ENCODE measurements at regions not wholly inside any gene's neighbourhood (a gene's known extent, or its start where the extent isn't known, plus 50 kb on each side); places are given as distances from the start of the nearest gene placed in this dataset.

- no peak for DNase-seq
Measured at GRCh38 chr21:22438428-22439086, 1440.3 kb downstream of the NCAM2 start.

- no peak for DNase-seq
Measured at GRCh38 chr21:22444990-22445389, 1446.8 kb downstream of the NCAM2 start.

- DNase-seq, result no peak
Measured at GRCh38 chr21:22450507-22450906, 1452.3 kb downstream of the NCAM2 start.

GRCh38 chr21:22456241-22456640, 1458.0 kb downstream of the NCAM2 start:
- DNase-seq, result no peak

GRCh38 chr21:22468893-22469292, 1470.7 kb downstream of the NCAM2 start:
- no peak for DNase-seq

- DNase-seq, result no peak
Measured at GRCh38 chr21:22474403-22474802, 1476.2 kb downstream of the NCAM2 start.

- DNase-seq, result no peak
Measured at GRCh38 chr21:22476214-22476613, 1478.0 kb downstream of the NCAM2 start.

GRCh38 chr21:22476726-22477646, 1478.8 kb downstream of the NCAM2 start:
- no peak for DNase-seq

- no peak for DNase-seq
Measured at GRCh38 chr21:22490049-22490448, 1491.8 kb downstream of the NCAM2 start.

- DNase-seq, result no peak
Measured at GRCh38 chr21:22516230-22516629, 1518.0 kb downstream of the NCAM2 start.

- DNase-seq, result no peak
Measured at GRCh38 chr21:22535630-22536029, 1537.4 kb downstream of the NCAM2 start.

GRCh38 chr21:22536509-22536908, 1538.3 kb downstream of the NCAM2 start:
- no peak for DNase-seq

GRCh38 chr21:22544747-22545146, 1546.5 kb downstream of the NCAM2 start:
- no peak for DNase-seq

- DNase-seq, result no peak
Measured at GRCh38 chr21:22552390-22552789, 1554.2 kb downstream of the NCAM2 start.

- DNase-seq, result no peak
Measured at GRCh38 chr21:22554690-22555316, 1556.6 kb downstream of the NCAM2 start.

- no peak for DNase-seq
Measured at GRCh38 chr21:22556829-22557228, 1558.6 kb downstream of the NCAM2 start.

GRCh38 chr21:22561946-22562345, 1563.7 kb downstream of the NCAM2 start:
- DNase-seq, result no peak

- DNase-seq, result no peak
Measured at GRCh38 chr21:22573834-22574233, 1575.6 kb downstream of the NCAM2 start.

- peak; percentile 8 for DNase-seq
Measured at GRCh38 chr21:22575165-22575584, 1577.0 kb downstream of the NCAM2 start.

GRCh38 chr21:22579741-22580140, 1581.5 kb downstream of the NCAM2 start:
- DNase-seq, result no peak

GRCh38 chr21:22582026-22582425, 1583.8 kb downstream of the NCAM2 start:
- no peak for DNase-seq

- no peak for DNase-seq
Measured at GRCh38 chr21:22584308-22584707, 1586.1 kb downstream of the NCAM2 start.

GRCh38 chr21:22585558-22585957, 1587.3 kb downstream of the NCAM2 start:
- no peak for DNase-seq
